Memory B cell (primary cell): ENCODE measurements at regions not wholly inside any gene's neighbourhood (a gene's known extent, or its start where the extent isn't known, plus 50 kb on each side); places are given as distances from the start of the nearest gene placed in this dataset.

Experiments
- ATAC-seq: fragments of 150-1000 bp; cut with Tn5 transposase; 2 replicates; pipeline ENCODE4 v1.10.0; 2021; ENCODE audit warnings: low read depth, mild to moderate bottlenecking, moderate library complexity
- DNase-seq, 2 donors: peaks; one replicate each; pipeline ENCODE4 v3.0.0; 2022; ENCODE audit warnings: low spot score in 2 of 2
- H3K27ac Mint-ChIP-seq: one replicate; pipeline ENCODE4 v1.8.0; 2022; ENCODE audit warnings: mild to moderate bottlenecking, moderate library complexity, mixed read lengths
- H3K27me3 Mint-ChIP-seq: one replicate; pipeline ENCODE4 v1.8.0; 2022; ENCODE audit warnings: mixed read lengths
- H3K36me3 Mint-ChIP-seq: one replicate; pipeline ENCODE4 v1.8.0; 2022; ENCODE audit warnings: mild to moderate bottlenecking, mixed read lengths
- H3K4me1 Mint-ChIP-seq: one replicate; pipeline ENCODE4 v1.8.0; 2022; ENCODE audit warnings: mixed read lengths
- H3K4me3 Mint-ChIP-seq: one replicate; pipeline ENCODE4 v1.8.0; 2022; ENCODE audit warnings: mild to moderate bottlenecking, moderate library complexity, mixed read lengths
- H3K9me3 Mint-ChIP-seq: one replicate; pipeline ENCODE4 v1.8.0; 2022; ENCODE audit warnings: mixed read lengths

- Mint-ChIP-seq H3K27ac (no peak overlapping the region), H3K4me1 (no peaks in the 10 kb centered on the region), H3K9me3 (peaks cover 6% of the 10 kb centered on the region), H3K4me3 (no peak overlapping the region), H3K36me3 (no peaks in the 10 kb centered on the region), H3K27me3 (peaks cover 6% of the 10 kb centered on the region)
- DNase-seq (no peak), ATAC-seq (no peak)
Observed at GRCh38 chr16:85190572-85190971, 78.3 kb upstream of the CIBAR2 start.

- Mint-ChIP-seq H3K36me3 (no peaks in the 10 kb centered on the region), H3K9me3 (peaks cover 6% of the 10 kb centered on the region), H3K27me3 (peaks cover 9% of the 10 kb centered on the region), H3K4me1 (no peaks in the 10 kb centered on the region), H3K27ac (no peak overlapping the region), H3K4me3 (no peak overlapping the region)
- ATAC-seq = no peak
- DNase-seq = no peak
Observed at GRCh38 chr16:85191341-85191965, 79.2 kb upstream of the CIBAR2 start.

- Mint-ChIP-seq H3K4me3 (no peak overlapping the region), H3K36me3 (no peaks in the 10 kb centered on the region), H3K9me3 (peaks cover 6% of the 10 kb centered on the region), H3K4me1 (no peaks in the 10 kb centered on the region), H3K27me3 (peaks cover 7% of the 10 kb centered on the region), H3K27ac (no peak overlapping the region)
- no peak for ATAC-seq
- no peak for DNase-seq
Observed at GRCh38 chr16:85192238-85193114, 80.2 kb upstream of the CIBAR2 start.

- peaks cover 11% of the 10 kb centered on the region for H3K27me3 Mint-ChIP-seq
- peaks cover 6% of the 10 kb centered on the region for H3K9me3 Mint-ChIP-seq
- no peak overlapping the region for H3K27ac Mint-ChIP-seq
- H3K4me1 Mint-ChIP-seq = no peaks in the 10 kb centered on the region
- H3K4me3 Mint-ChIP-seq = no peak overlapping the region
- DNase-seq (no peak), ATAC-seq (no peak)
- H3K36me3 Mint-ChIP-seq = no peaks in the 10 kb centered on the region
Observed at GRCh38 chr16:85193115-85193493, 80.8 kb upstream of the CIBAR2 start.

- ATAC-seq (no peak), DNase-seq (no peak)
- no peaks in the 10 kb centered on the region for H3K36me3 Mint-ChIP-seq
- H3K4me3 Mint-ChIP-seq = no peak overlapping the region
- H3K4me1 Mint-ChIP-seq = no peaks in the 10 kb centered on the region
- peaks cover 6% of the 10 kb centered on the region for H3K9me3 Mint-ChIP-seq
- peaks cover 11% of the 10 kb centered on the region for H3K27me3 Mint-ChIP-seq
- no peak overlapping the region for H3K27ac Mint-ChIP-seq
Observed at GRCh38 chr16:85193876-85194275, 81.6 kb upstream of the CIBAR2 start.

GRCh38 chr16:85194307-85195270 lies 82.3 kb upstream of the CIBAR2 start:
- H3K9me3 Mint-ChIP-seq = peaks cover 3% of the 10 kb centered on the region
- H3K27ac Mint-ChIP-seq = no peak overlapping the region
- H3K4me1 Mint-ChIP-seq = no peaks in the 10 kb centered on the region
- ATAC-seq (no peak), DNase-seq (no peak)
- no peak overlapping the region for H3K4me3 Mint-ChIP-seq
- H3K27me3 Mint-ChIP-seq = peaks cover 11% of the 10 kb centered on the region
- no peaks in the 10 kb centered on the region for H3K36me3 Mint-ChIP-seq

- H3K36me3 Mint-ChIP-seq = no peaks in the 10 kb centered on the region
- DNase-seq (no peak), ATAC-seq (no peak)
- H3K4me1 Mint-ChIP-seq = no peaks in the 10 kb centered on the region
- peaks cover 13% of the 10 kb centered on the region for H3K27me3 Mint-ChIP-seq
- H3K4me3 Mint-ChIP-seq = no peak overlapping the region
- no peak overlapping the region for H3K27ac Mint-ChIP-seq
- no peaks in the 10 kb centered on the region for H3K9me3 Mint-ChIP-seq
Observed at GRCh38 chr16:85195271-85195647, 83.0 kb upstream of the CIBAR2 start.

GRCh38 chr16:85195900-85196772 lies 83.9 kb upstream of the CIBAR2 start:
- Mint-ChIP-seq H3K27ac (no peak overlapping the region), H3K4me1 (peaks cover 2% of the 10 kb centered on the region)

GRCh38 chr16:85196976-85197375 lies 84.7 kb upstream of the CIBAR2 start:
- DNase-seq (no peak), ATAC-seq (no peak)
- Mint-ChIP-seq H3K9me3 (no peaks in the 10 kb centered on the region), H3K36me3 (no peaks in the 10 kb centered on the region), H3K27me3 (peaks cover 13% of the 10 kb centered on the region), H3K27ac (no peak overlapping the region), H3K4me1 (peaks cover 2% of the 10 kb centered on the region), H3K4me3 (no peak overlapping the region)

More at GRCh38 chr16:85195900-85196772, 83.9 kb upstream of the CIBAR2 start:
- Mint-ChIP-seq H3K27me3 (peaks cover 13% of the 10 kb centered on the region), H3K9me3 (no peaks in the 10 kb centered on the region), H3K36me3 (no peaks in the 10 kb centered on the region), H3K4me3 (no peak overlapping the region)
- DNase-seq = no peak
- ATAC-seq = no peak

- Mint-ChIP-seq H3K4me3 (no peak overlapping the region), H3K27me3 (peaks cover 13% of the 10 kb centered on the region), H3K36me3 (no peaks in the 10 kb centered on the region), H3K27ac (no peak overlapping the region), H3K4me1 (peaks cover 2% of the 10 kb centered on the region), H3K9me3 (no peaks in the 10 kb centered on the region)
- ATAC-seq (no peak), DNase-seq (no peak)
Observed at GRCh38 chr16:85197611-85198566, 85.6 kb upstream of the CIBAR2 start.

- H3K27me3 Mint-ChIP-seq = peaks cover 13% of the 10 kb centered on the region
- no peak overlapping the region for H3K4me3 Mint-ChIP-seq
- no peaks in the 10 kb centered on the region for H3K36me3 Mint-ChIP-seq
- ATAC-seq (no peak), DNase-seq (no peak)
- H3K9me3 Mint-ChIP-seq = peaks cover 1% of the 10 kb centered on the region
- no peak overlapping the region for H3K27ac Mint-ChIP-seq
- peaks cover 2% of the 10 kb centered on the region for H3K4me1 Mint-ChIP-seq
Observed at GRCh38 chr16:85199069-85199725, 86.9 kb upstream of the CIBAR2 start.

- ATAC-seq (no peak), DNase-seq (no peak)
- Mint-ChIP-seq H3K36me3 (no peaks in the 10 kb centered on the region), H3K4me3 (no peak overlapping the region), H3K27ac (no peak overlapping the region), H3K9me3 (peaks cover 1% of the 10 kb centered on the region), H3K4me1 (peaks cover 2% of the 10 kb centered on the region), H3K27me3 (peaks cover 11% of the 10 kb centered on the region)
Observed at GRCh38 chr16:85199880-85200279, 87.6 kb upstream of the CIBAR2 start.
